Smooth muscle cell (in vitro differentiated cells): ENCODE measurements at regions not wholly inside any gene's neighbourhood (a gene's known extent, or its start where the extent isn't known, plus 50 kb on each side); places are given as distances from the start of the nearest gene placed in this dataset.

Experiments
- DNase-seq: peaks from one replicate; lab custom pipeline; 2025; ENCODE audit not compliant: unreplicated experiment; lab: John Stamatoyannopoulos, UW
- H2AFZ ChIP-seq: fragments of 200-600 bp; sonication (generic); 2 replicates; pipeline ENCODE4 v1.6.0; 2016; ENCODE audit warnings: antibody characterized with exemption, low read depth, mild to moderate bottlenecking
- H3F3A ChIP-seq: fragments of 200-600 bp; sonication (generic); 2 replicates; pipeline ENCODE4 v1.6.0; 2017; ENCODE audit warnings: antibody characterized with exemption, low read depth
- H3K27ac ChIP-seq: fragments of 200-600 bp; sonication (generic); 2 replicates; pipeline ENCODE4 v1.5.1; 2016; ENCODE audit warnings: low read depth, mild to moderate bottlenecking
- H3K27me3 ChIP-seq: fragments of 200-600 bp; sonication (generic); 2 replicates; pipeline ENCODE4 v1.6.1; 2016; ENCODE audit warnings: low read depth, mild to moderate bottlenecking
- H3K36me3 ChIP-seq: fragments of 200-600 bp; sonication (generic); 2 replicates; pipeline ENCODE4 v1.5.1; 2016; ENCODE audit warnings: low read depth
- H3K4me1 ChIP-seq: fragments of 200-600 bp; sonication (generic); 2 replicates; pipeline ENCODE4 v1.5.1; 2016; ENCODE audit warnings: low read depth
- H3K4me2 ChIP-seq: fragments of 200-600 bp; sonication (generic); 2 replicates; pipeline ENCODE4 v1.6.0; 2016; ENCODE audit warnings: mild to moderate bottlenecking
- H3K4me3 ChIP-seq: fragments of 200-600 bp; sonication (generic); 2 replicates; pipeline ENCODE4 v1.5.1; 2016; ENCODE audit warnings: mild to moderate bottlenecking
- H3K79me2 ChIP-seq: fragments of 200-600 bp; sonication (generic); 2 replicates; pipeline ENCODE4 v1.6.0; 2016; ENCODE audit warnings: low read depth, mild to moderate bottlenecking
- H3K9ac ChIP-seq: fragments of 200-600 bp; sonication (generic); 2 replicates; pipeline ENCODE4 v1.6.0; 2016; ENCODE audit warnings: low read depth
- H3K9me3 ChIP-seq: fragments of 200-600 bp; sonication (generic); replicated peaks from 2 replicates; pipeline ENCODE4 v1.5.1; 2016; ENCODE audit warnings: low read depth
- H4K20me1 ChIP-seq: fragments of 200-600 bp; sonication (generic); 2 replicates; pipeline ENCODE4 v1.6.0; 2016; ENCODE audit warnings: low read depth
- CTCF ChIP-seq: fragments of 200-600 bp; sonication (generic); IDR thresholded peaks from 2 replicates; pipeline ENCODE4 v1.5.1; 2017; ENCODE audit warnings: borderline replicate concordance, mild to moderate bottlenecking, antibody characterized with exemption; ENCODE audit not compliant: insufficient read depth, poor library complexity, severe bottlenecking
- WGBS: methylation state at CpG from one replicate; pipeline ENCODE4 v1.1.7; 2016; ENCODE audit warnings: low lambda C conversion rate; 5-methylcytosine and 5-hydroxymethylcytosine counted together

DNA sequence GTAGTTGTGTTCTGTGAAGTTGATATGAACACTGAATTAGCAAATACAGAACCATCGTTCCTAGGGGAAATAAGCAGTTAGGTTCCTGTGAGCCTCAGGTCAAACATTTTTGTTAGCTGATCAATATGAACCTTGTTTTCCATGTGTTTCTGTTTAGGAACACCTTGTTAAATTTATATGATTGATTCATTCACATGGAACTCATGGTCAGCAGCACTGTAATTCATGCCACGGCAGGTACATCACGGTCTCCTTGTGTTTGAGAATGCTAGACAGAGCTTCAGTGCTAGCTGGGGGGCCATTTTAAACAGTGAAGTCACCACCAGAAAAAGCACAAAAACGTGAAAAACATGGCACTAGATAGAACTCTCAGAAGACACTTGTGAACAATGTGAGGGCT lies 62.2 kb downstream of the MYCN start:
- no peak for DNase-seq
- Histone ChIP-seq H3K4me3 (no peak overlapping the region), H3F3A (no peaks in the 10 kb centered on the region), H3K9ac (no peak overlapping the region), H3K4me2 (no peak overlapping the region), H3K36me3 (no peaks in the 10 kb centered on the region), H3K27ac (no peak overlapping the region), H2AFZ (no peak overlapping the region), H4K20me1 (no peaks in the 10 kb centered on the region), H3K79me2 (no peaks in the 10 kb centered on the region), H3K9me3 (no peaks in the 10 kb centered on the region), H3K27me3 (no peaks in the 10 kb centered on the region), H3K4me1 (no peaks in the 10 kb centered on the region)
- TF ChIP-seq CTCF, result no peak
- WGBS, result 87% methylated on average over 4 of the region's 4 CpGs

GRCh38 chr2:16002144-16002543 lies 61.8 kb downstream of the MYCN start:
- Histone ChIP-seq H3K4me1 (no peaks in the 10 kb centered on the region), H4K20me1 (no peaks in the 10 kb centered on the region), H3K36me3 (no peaks in the 10 kb centered on the region), H3K27ac (no peak overlapping the region), H3K9me3 (no peaks in the 10 kb centered on the region), H3K4me2 (no peak overlapping the region), H3K27me3 (no peaks in the 10 kb centered on the region), H3K79me2 (no peaks in the 10 kb centered on the region), H3K4me3 (no peak overlapping the region), H3F3A (no peaks in the 10 kb centered on the region), H3K9ac (no peak overlapping the region), H2AFZ (no peak overlapping the region)
- 99% methylated on average over 3 of the region's 3 CpGs for WGBS
- no peak for TF ChIP-seq CTCF
- no peak for DNase-seq

DNA sequence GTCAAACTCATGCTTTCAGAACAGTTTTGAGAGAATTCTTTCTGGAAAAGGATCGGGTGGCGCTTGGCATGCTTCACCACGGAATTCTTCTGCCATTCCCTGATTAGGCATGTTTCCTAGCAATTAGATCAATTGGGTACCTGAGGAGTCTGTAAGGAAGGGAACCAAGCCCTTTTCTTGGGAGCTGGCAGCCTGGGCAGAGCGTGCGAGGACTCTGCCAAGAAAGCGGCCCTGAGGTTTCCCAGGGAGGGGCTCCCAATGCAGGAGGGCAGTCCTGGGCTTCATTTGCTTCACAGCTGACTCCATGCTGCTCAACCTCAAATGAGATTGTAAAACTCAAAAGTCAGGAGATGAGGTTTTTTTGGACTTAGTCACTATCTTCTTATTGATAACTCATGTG lies 60.3 kb downstream of the MYCN start:
- DNase-seq, result no peak
- Histone ChIP-seq H3K4me1 (no peaks in the 10 kb centered on the region), H3F3A (no peaks in the 10 kb centered on the region), H3K27ac (no peak overlapping the region), H4K20me1 (no peaks in the 10 kb centered on the region), H3K79me2 (no peaks in the 10 kb centered on the region), H3K9me3 (no peaks in the 10 kb centered on the region), H3K36me3 (no peaks in the 10 kb centered on the region), H3K4me2 (no peak overlapping the region), H3K9ac (no peak overlapping the region), H3K4me3 (no peak overlapping the region), H2AFZ (no peak overlapping the region), H3K27me3 (no peaks in the 10 kb centered on the region)
- 93% methylated on average over 6 of the region's 6 CpGs for WGBS
- no peak for TF ChIP-seq CTCF

- 91% methylated on average over 11 of the region's 11 CpGs for WGBS
- no peaks in the 10 kb centered on the region for H3K79me2 ChIP-seq
- DNase-seq, result no peak
- no peak overlapping the region for H3K9ac ChIP-seq
- no peaks in the 10 kb centered on the region for H3K36me3 ChIP-seq
- TF ChIP-seq CTCF, result no peak
- no peaks in the 10 kb centered on the region for H3K27me3 ChIP-seq
- H3K4me1 ChIP-seq, result no peaks in the 10 kb centered on the region
- H3K9me3 ChIP-seq, result no peaks in the 10 kb centered on the region
- no peak overlapping the region for H2AFZ ChIP-seq
- no peak overlapping the region for H3K27ac ChIP-seq
- no peaks in the 10 kb centered on the region for H3F3A ChIP-seq
- H3K4me3 ChIP-seq, result no peak overlapping the region
- no peak overlapping the region for H3K4me2 ChIP-seq
- no peaks in the 10 kb centered on the region for H4K20me1 ChIP-seq
These were observed 59.5 kb downstream of the MYCN start for GRCh38 chr2:15999596-16000469.
